ENCODE measurements at regions not wholly inside any gene's neighbourhood (a gene's known extent, or its start where the extent isn't known, plus 50 kb on each side); places are given as distances from the start of the nearest gene placed in this dataset.

DNA sequence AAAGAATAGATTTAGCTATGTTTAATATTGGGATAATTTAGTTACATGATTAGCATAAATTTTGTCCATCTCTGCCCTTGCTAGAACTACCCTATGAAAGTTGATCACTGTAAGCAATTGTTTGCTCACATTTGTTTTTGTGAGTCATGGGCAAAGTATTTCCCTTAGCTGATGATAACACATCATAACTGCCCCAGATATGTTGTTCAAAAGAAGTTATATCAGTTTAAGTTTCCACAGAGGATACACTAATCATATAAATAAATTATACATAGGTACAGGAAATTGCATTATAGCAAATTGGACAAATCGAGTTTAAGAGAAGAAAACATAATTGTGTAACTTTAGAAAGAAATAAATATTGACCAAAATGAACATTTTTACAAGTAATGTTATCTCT, 223.2 kb upstream of the PIK3C3 start:
- DNase-seq (ENCODE audit: extremely low read depth, insufficient read length) = no peak
- Histone ChIP-seq H3K4me3 (replicated peaks; ENCODE audit: low read depth, low read length) (no peak overlapping the region), H3K36me3 (ENCODE audit: control insufficient read depth, insufficient read depth, low read length) (no peaks in the 10 kb centered on the region), H3K27me3 (replicated peaks; ENCODE audit: control insufficient read depth, insufficient read depth, low read length) (no peaks in the 10 kb centered on the region)
- no peak for TF ChIP-seq CTCF (IDR thresholded peaks at IDR 0.05; ENCODE audit: insufficient read depth, low read length, poor library complexity, severe bottlenecking)

DNA sequence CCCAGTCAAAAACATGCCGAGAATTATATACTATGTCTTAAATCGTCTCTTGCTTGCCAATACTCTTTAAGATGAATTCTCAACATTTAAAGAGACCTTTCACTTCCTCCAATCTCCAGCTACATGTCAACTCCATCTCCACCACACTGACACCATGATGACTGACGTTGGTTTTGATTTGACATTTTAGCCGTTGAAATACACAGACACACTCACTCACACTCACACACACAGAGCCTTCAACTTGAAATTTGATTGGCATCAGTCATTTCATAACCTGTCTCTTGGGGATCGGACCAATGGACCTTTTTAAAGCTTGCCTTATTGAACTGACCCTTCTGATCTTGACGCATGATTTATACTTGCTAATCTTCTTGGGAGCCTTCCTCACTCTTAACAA, 230.8 kb upstream of the PIK3C3 start:
- no peaks in the 10 kb centered on the region for H3K27me3 ChIP-seq (replicated peaks; ENCODE audit: control insufficient read depth, insufficient read depth, low read length)
- DNase-seq (ENCODE audit: extremely low read depth, insufficient read length) = no peak
- H3K4me3 ChIP-seq (replicated peaks; ENCODE audit: low read depth, low read length) = no peak overlapping the region
- no peak for TF ChIP-seq CTCF (IDR thresholded peaks at IDR 0.05; ENCODE audit: insufficient read depth, low read length, poor library complexity, severe bottlenecking)
- no peaks in the 10 kb centered on the region for H3K36me3 ChIP-seq (ENCODE audit: control insufficient read depth, insufficient read depth, low read length)

- no peaks in the 10 kb centered on the region for H3K36me3 ChIP-seq (ENCODE audit: control insufficient read depth, insufficient read depth, low read length)
- DNase-seq (ENCODE audit: extremely low read depth, insufficient read length) = no peak
- H3K4me3 ChIP-seq (replicated peaks; ENCODE audit: low read depth, low read length) = no peak overlapping the region
- TF ChIP-seq CTCF (IDR thresholded peaks at IDR 0.05; ENCODE audit: insufficient read depth, low read length, poor library complexity, severe bottlenecking) = no peak
- H3K27me3 ChIP-seq (replicated peaks; ENCODE audit: control insufficient read depth, insufficient read depth, low read length) = no peaks in the 10 kb centered on the region
Observed at GRCh38 chr18:41721103-41721790, 233.8 kb upstream of the PIK3C3 start.

DNA sequence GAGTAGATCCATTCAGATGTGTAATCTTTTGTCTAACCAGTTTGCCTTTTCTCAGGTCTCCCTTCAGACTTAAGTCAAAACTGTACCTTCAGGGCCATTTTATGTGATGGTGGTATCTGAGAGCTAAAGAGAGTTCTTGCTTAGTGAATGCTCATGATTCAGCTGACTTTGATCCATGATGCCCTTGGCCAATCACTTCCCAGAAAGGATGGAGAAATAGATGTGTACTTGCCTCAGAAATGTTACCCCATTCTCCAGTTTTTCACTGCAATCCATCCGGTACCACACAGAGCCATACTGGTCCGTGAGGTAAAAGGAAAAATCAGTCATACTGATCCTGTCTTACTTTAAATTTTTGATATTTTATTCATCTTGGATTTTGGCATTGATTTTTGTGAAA, 234.8 kb upstream of the PIK3C3 start:
- no peak overlapping the region for H3K4me3 ChIP-seq (replicated peaks; ENCODE audit: low read depth, low read length)
- no peak for TF ChIP-seq CTCF (IDR thresholded peaks at IDR 0.05; ENCODE audit: insufficient read depth, low read length, poor library complexity, severe bottlenecking)
- DNase-seq (ENCODE audit: extremely low read depth, insufficient read length) = no peak
- no peaks in the 10 kb centered on the region for H3K36me3 ChIP-seq (ENCODE audit: control insufficient read depth, insufficient read depth, low read length)
- no peaks in the 10 kb centered on the region; the same call in 1 of the 2 replicates for H3K27me3 ChIP-seq (replicated peaks; ENCODE audit: control insufficient read depth, insufficient read depth, low read length)

GRCh38 chr18:41719808-41720207, 235.2 kb upstream of the PIK3C3 start:
- DNase-seq (ENCODE audit: extremely low read depth, insufficient read length) = no peak
- Histone ChIP-seq H3K36me3 (ENCODE audit: control insufficient read depth, insufficient read depth, low read length) (no peaks in the 10 kb centered on the region), H3K4me3 (replicated peaks; ENCODE audit: low read depth, low read length) (no peak overlapping the region), H3K27me3 (replicated peaks; ENCODE audit: control insufficient read depth, insufficient read depth, low read length) (no peaks in the 10 kb centered on the region; the same call in 1 of the 2 replicates)
- TF ChIP-seq CTCF (IDR thresholded peaks at IDR 0.05; ENCODE audit: insufficient read depth, low read length, poor library complexity, severe bottlenecking) = no peak

DNA sequence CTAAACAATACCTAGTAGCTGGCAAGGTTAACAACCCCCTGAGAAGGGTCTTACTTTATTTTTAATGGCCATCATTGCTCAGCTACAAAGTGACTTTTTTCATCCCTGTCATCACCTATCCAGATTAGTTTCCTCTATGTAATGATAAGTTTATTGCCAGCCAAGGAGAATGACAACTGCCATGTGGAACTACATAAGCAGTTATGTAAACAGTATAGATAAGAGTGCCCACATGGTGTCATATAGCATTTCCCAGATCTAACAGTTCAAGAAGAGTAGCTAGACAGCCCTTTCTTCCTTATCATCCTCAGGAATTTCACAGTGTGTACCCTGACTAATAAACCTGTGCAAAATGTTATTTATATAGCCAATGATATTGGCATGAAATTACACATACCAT, 240.2 kb upstream of the PIK3C3 start:
- no peak for DNase-seq (ENCODE audit: extremely low read depth, insufficient read length)
- no peaks in the 10 kb centered on the region for H3K36me3 ChIP-seq (ENCODE audit: control insufficient read depth, insufficient read depth, low read length)
- H3K27me3 ChIP-seq (replicated peaks; ENCODE audit: control insufficient read depth, insufficient read depth, low read length) = no peaks in the 10 kb centered on the region; the same call in 1 of the 2 replicates
- no peak overlapping the region for H3K4me3 ChIP-seq (replicated peaks; ENCODE audit: low read depth, low read length)
- no peak for TF ChIP-seq CTCF (IDR thresholded peaks at IDR 0.05; ENCODE audit: insufficient read depth, low read length, poor library complexity, severe bottlenecking)

All from GM06990 (cell line).